ENCODE measurements at regions not wholly inside any gene's neighbourhood (a gene's known extent, or its start where the extent isn't known, plus 50 kb on each side); places are given as distances from the start of the nearest gene placed in this dataset.
"Not testable (repeated sequence)": the region's sequence is repeated elsewhere in the genome, so short reads cannot be mapped to it uniquely, and the experiment has no call there.

DNA sequence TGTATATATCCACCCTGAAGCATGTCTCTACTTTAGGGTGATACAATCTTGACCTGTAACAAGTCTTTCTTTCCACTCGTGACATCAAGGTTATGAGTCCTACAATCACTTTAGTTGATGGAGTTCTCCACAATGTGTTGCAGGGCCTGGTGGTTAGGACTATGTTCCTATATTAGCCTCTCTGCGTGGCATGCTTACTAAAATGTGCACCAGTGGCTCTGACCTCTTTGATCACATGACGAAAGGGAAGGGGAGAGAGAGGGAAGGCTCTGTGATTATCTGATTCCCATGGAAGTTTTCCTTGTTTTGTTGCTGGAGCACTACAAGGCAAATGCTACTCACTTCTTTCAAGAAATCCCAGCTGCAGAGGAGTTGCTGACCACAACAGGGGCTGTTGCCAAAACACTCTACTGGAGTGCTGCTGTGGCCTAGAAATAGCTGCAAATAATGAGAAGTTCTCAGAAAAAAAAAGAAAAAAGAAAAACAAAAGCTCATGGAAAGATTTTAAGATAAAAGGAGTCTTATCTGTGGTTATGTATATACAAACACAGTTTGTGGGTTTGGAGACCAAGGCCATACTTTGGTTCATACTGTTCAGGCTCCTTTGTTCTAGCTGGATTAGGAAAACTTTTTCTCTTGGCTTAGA is 272.8 kb upstream of the MMADHC start:
- H3K4me3 ChIP-seq (ENCODE audit: low read depth, low read length) = no peak overlapping the region
- DNase-seq (ENCODE audit: low read depth) = peak; percentile 97
- TF ChIP-seq, protein P1, sequence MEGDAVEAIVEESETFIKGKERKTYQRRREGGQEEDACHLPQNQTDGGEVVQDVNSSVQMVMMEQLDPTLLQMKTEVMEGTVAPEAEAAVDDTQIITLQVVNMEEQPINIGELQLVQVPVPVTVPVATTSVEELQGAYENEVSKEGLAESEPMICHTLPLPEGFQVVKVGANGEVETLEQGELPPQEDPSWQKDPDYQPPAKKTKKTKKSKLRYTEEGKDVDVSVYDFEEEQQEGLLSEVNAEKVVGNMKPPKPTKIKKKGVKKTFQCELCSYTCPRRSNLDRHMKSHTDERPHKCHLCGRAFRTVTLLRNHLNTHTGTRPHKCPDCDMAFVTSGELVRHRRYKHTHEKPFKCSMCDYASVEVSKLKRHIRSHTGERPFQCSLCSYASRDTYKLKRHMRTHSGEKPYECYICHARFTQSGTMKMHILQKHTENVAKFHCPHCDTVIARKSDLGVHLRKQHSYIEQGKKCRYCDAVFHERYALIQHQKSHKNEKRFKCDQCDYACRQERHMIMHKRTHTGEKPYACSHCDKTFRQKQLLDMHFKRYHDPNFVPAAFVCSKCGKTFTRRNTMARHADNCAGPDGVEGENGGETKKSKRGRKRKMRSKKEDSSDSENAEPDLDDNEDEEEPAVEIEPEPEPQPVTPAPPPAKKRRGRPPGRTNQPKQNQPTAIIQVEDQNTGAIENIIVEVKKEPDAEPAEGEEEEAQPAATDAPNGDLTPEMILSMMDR (conservative IDR thresholded peaks at IDR 0.05; ENCODE audit: low read depth, low read length) = no peak

- DNase-seq (ENCODE audit: low read depth) = peak; percentile 66
- TF ChIP-seq, protein P1 (conservative IDR thresholded peaks at IDR 0.05; ENCODE audit: low read depth, low read length) = no peak
- no peak overlapping the region for H3K4me3 ChIP-seq (ENCODE audit: low read depth, low read length)
Measured at GRCh38 chr2:149858901-149859634, 271.5 kb upstream of the MMADHC start.

GRCh38 chr2:149858216-149858615 is 270.6 kb upstream of the MMADHC start:
- TF ChIP-seq, protein P1 (conservative IDR thresholded peaks at IDR 0.05; ENCODE audit: low read depth, low read length) = no peak
- DNase-seq (ENCODE audit: low read depth) = peak; percentile 53
- H3K4me3 ChIP-seq (ENCODE audit: low read depth, low read length) = no peak overlapping the region

DNA sequence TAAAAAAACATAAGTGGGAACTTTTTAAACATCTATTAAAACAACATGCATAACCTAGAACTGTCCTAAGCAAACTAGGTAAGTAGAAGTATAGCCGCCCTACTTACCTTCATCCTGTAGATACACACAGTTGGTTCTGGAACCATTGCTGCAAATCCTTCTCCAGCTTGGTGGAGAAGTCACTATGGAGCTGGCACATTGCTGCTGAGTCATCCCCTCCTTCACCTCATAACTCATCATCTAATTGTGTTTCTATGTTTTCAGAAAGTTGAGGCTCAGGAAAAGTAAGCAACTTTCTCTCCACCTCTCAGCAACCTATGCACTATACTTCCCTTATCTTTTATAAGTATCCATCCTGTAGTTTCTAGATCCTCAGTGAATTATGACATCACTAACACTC is 269.8 kb upstream of the MMADHC start:
- TF ChIP-seq, protein P1 (conservative IDR thresholded peaks at IDR 0.05; ENCODE audit: low read depth, low read length) = no peak
- H3K4me3 ChIP-seq (ENCODE audit: low read depth, low read length) = no peak overlapping the region
- peak; percentile 42 for DNase-seq (ENCODE audit: low read depth)

GRCh38 chr2:149855859-149856258 is 268.3 kb upstream of the MMADHC start:
- DNase-seq (ENCODE audit: low read depth); H3K4me3 ChIP-seq (ENCODE audit: low read depth, low read length): not testable (repeated sequence)

DNA sequence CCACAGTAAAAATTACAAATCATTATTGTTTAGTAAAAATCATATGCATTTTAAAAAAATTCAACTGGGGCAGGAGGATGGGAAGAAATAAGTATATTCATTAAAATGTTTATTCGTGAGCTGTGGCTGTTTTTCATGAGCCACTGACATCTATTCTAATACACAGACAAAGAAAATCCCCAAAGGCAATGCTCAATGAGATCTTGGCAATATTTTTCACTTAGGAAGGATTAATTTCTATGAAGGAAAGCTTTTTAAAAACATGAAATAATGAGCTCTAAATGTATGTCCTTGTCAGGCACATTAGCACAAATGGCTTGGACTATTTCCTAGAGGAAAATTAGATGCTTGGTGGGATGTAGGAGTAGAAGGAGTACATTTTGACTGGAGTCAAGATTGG is 262.0 kb upstream of the MMADHC start:
- H3K4me3 ChIP-seq (ENCODE audit: low read depth, low read length) = no peak overlapping the region
- TF ChIP-seq, protein P1 (conservative IDR thresholded peaks at IDR 0.05; ENCODE audit: low read depth, low read length) = no peak
- DNase-seq (ENCODE audit: low read depth) = no peak

DNA sequence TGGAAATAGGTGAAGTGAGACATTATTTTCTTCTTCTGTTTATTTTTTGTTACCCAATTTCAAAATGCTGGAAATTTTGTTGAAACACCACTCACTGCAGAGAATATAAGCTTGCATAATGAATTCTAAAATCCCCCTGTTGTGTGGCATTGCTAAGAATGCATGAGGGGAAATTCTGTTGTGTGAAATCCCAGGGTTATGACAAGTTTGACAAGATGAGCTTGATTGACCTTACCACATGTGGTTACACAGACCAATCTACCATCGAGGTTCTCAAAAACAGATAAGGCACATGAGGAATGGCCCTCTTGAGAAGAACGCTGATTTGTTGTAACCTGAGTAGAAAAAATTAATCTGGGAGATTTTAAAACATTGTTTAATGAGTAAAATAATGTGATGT is 261.6 kb upstream of the MMADHC start:
- no peak overlapping the region for H3K4me3 ChIP-seq (ENCODE audit: low read depth, low read length)
- TF ChIP-seq, protein P1 (conservative IDR thresholded peaks at IDR 0.05; ENCODE audit: low read depth, low read length) = no peak

More for the DNA sequence above, 261.6 kb upstream of the MMADHC start:
- peak; percentile 40 for DNase-seq (ENCODE audit: low read depth)
